Endodermal cell (in vitro differentiated cells): ENCODE measurements at regions not wholly inside any gene's neighbourhood (a gene's known extent, or its start where the extent isn't known, plus 50 kb on each side); places are given as distances from the start of the nearest gene placed in this dataset.

Experiments used
- DNase-seq: peaks from one replicate; pipeline ENCODE4 v3.0.0-alpha.2; 2017
- H3K27ac ChIP-seq: 2 replicates; pipeline ENCODE4 v1.5.1; 2013; ENCODE audit warnings: mild to moderate bottlenecking, low read depth, low read length, moderate library complexity
- H3K27me3 ChIP-seq: 2 replicates; pipeline ENCODE4 v1.6.1; 2013; ENCODE audit warnings: mild to moderate bottlenecking, low read length, moderate library complexity; ENCODE audit not compliant: insufficient read depth, control insufficient read depth, poor library complexity, severe bottlenecking
- H3K36me3 ChIP-seq: 2 replicates; pipeline ENCODE4 v1.7.0; 2013; ENCODE audit warnings: mild to moderate bottlenecking, low read length, moderate library complexity; ENCODE audit not compliant: control insufficient read depth, insufficient read depth
- H3K4me1 ChIP-seq: one replicate; pipeline ENCODE4 v1.7.0; 2013; ENCODE audit warnings: low read length; ENCODE audit not compliant: control insufficient read depth, insufficient read depth
- H3K4me3 ChIP-seq: 2 replicates; pipeline ENCODE4 v1.5.1; 2013; ENCODE audit warnings: mild to moderate bottlenecking, low read length, moderate library complexity
- H3K9ac ChIP-seq: 2 replicates; pipeline ENCODE4 v1.6.1; 2013; ENCODE audit warnings: mild to moderate bottlenecking, low read length, moderate library complexity; ENCODE audit not compliant: poor library complexity, severe bottlenecking; ENCODE audit errors: extremely low read depth
- H3K9me3 ChIP-seq: 2 replicates; pipeline ENCODE4 v1.6.1; 2013; ENCODE audit warnings: mild to moderate bottlenecking, low read length, moderate library complexity; ENCODE audit not compliant: control insufficient read depth
- H3K27ac Mint-ChIP-seq: 2 replicates; pipeline ENCODE4 v1.8.0; 2020; ENCODE audit warnings: mixed read lengths
- H3K27me3 Mint-ChIP-seq: 2 replicates; pipeline ENCODE4 v1.8.0; 2021; ENCODE audit warnings: mild to moderate bottlenecking, mixed read lengths; ENCODE audit not compliant: insufficient read depth
- H3K36me3 Mint-ChIP-seq: 2 replicates; pipeline ENCODE4 v1.8.0; 2020; ENCODE audit warnings: low read depth, mixed read lengths
- H3K4me1 Mint-ChIP-seq: 2 replicates; pipeline ENCODE4 v1.8.0; 2020; ENCODE audit warnings: mixed read lengths
- H3K4me3 Mint-ChIP-seq: 2 replicates; pipeline ENCODE4 v1.8.0; 2020; ENCODE audit warnings: mild to moderate bottlenecking, moderate library complexity, mixed read lengths
- H3K9me3 Mint-ChIP-seq: 2 replicates; pipeline ENCODE4 v1.8.0; 2020; ENCODE audit warnings: mild to moderate bottlenecking, mixed read lengths
- WGBS, 2 experiments: methylation state at CpG; one replicate each; pipeline versions ENCODE4 v1.1.5 to v1.1.7; 2013; ENCODE audit warnings: missing lambda C conversion rate in 2 of 2, mixed read lengths in 1 of 2; ENCODE audit not compliant: insufficient coverage in 1 of 2, insufficient read length in 1 of 2; 5-methylcytosine and 5-hydroxymethylcytosine counted together
- TF ChIP-seq, protein P1 (sequence below): fragments of 200-600 bp; sonication (generic); conservative IDR thresholded peaks from 2 replicates; pipeline ENCODE4 v1.5.0; 2021; ENCODE audit warnings: antibody characterized with exemption, mild to moderate bottlenecking

DNA sequence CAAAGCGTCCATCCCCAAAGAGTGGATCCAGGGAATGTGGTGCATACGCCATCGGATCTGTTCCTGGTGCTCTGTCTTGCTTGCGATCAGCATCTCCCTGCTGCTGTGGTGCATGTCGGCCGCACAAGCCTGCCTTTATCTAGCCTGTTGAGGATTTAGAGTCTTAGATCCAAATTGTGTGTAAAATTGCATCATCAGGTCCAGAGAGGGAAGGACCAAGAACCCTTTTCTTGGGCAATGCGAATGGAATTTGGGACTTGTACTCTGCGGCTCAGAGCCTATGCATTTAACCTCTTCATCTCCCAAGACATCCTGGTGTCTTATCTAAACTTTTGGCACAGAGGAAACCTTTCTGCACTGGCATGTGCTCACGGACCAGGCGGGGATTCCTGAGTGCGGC is 1238.7 kb downstream of the TBC1D22A start:
- H3K36me3 Mint-ChIP-seq: no peaks in the 10 kb centered on the region
- H3K27ac Mint-ChIP-seq: no peak overlapping the region
- no peak for DNase-seq
- H3K9me3 Mint-ChIP-seq: peaks cover 24% of the 10 kb centered on the region
- H3K4me3 ChIP-seq: no peak overlapping the region
- H3K36me3 ChIP-seq: no peaks in the 10 kb centered on the region
- H3K4me1 ChIP-seq: no peaks in the 10 kb centered on the region
- H3K27me3 Mint-ChIP-seq: no peaks in the 10 kb centered on the region
- TF ChIP-seq, protein P1, sequence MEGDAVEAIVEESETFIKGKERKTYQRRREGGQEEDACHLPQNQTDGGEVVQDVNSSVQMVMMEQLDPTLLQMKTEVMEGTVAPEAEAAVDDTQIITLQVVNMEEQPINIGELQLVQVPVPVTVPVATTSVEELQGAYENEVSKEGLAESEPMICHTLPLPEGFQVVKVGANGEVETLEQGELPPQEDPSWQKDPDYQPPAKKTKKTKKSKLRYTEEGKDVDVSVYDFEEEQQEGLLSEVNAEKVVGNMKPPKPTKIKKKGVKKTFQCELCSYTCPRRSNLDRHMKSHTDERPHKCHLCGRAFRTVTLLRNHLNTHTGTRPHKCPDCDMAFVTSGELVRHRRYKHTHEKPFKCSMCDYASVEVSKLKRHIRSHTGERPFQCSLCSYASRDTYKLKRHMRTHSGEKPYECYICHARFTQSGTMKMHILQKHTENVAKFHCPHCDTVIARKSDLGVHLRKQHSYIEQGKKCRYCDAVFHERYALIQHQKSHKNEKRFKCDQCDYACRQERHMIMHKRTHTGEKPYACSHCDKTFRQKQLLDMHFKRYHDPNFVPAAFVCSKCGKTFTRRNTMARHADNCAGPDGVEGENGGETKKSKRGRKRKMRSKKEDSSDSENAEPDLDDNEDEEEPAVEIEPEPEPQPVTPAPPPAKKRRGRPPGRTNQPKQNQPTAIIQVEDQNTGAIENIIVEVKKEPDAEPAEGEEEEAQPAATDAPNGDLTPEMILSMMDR: no peak
- WGBS, 2 experiments: 85 to 92% methylated on average over 8 to 11 of the region's 11 CpGs
- H3K27me3 ChIP-seq: no peaks in the 10 kb centered on the region
- H3K9me3 ChIP-seq: peaks cover 7% of the 10 kb centered on the region
- peaks cover 11% of the 10 kb centered on the region for H3K4me1 Mint-ChIP-seq
- no peak overlapping the region for H3K9ac ChIP-seq
- no peak overlapping the region for H3K27ac ChIP-seq
- H3K4me3 Mint-ChIP-seq: no peak overlapping the region

DNA sequence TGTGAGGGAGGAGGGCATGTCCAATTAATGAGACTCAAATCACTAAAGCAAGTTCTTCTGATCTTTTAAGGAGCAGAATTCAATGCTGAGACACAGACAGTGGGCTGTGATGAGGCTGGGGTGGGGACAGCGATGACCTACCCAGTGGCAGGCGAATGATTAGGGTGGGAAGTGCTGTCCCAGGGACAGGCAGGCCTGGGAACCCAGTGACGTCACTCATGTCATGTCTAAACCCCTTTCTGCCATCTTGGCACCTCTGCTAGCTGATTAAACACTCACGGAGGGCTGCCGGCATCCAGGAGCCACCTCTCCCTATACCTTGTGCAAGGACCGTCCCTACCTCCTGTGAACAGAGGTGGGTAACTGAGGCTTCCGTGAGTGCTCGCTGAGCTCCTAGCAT is 1235.2 kb downstream of the TBC1D22A start:
- Histone ChIP-seq H3K4me3 (no peak overlapping the region), H3K9me3 (peaks cover 7% of the 10 kb centered on the region), H3K9ac (no peak overlapping the region), H3K36me3 (no peaks in the 10 kb centered on the region), H3K27ac (no peak overlapping the region), H3K4me1 (no peaks in the 10 kb centered on the region), H3K27me3 (no peaks in the 10 kb centered on the region)
- no peak overlapping the region for H3K4me3 Mint-ChIP-seq
- peaks cover 12% of the 10 kb centered on the region for H3K4me1 Mint-ChIP-seq
- WGBS, 2 experiments: 88 to 90% methylated on average over 8 of the region's 8 CpGs
- no peaks in the 10 kb centered on the region for H3K27me3 Mint-ChIP-seq
- TF ChIP-seq, protein P1: no peak
- H3K27ac Mint-ChIP-seq: peak overlapping the region; percentile 56
- peaks cover 24% of the 10 kb centered on the region for H3K9me3 Mint-ChIP-seq
- DNase-seq: no peak
- no peaks in the 10 kb centered on the region for H3K36me3 Mint-ChIP-seq

DNA sequence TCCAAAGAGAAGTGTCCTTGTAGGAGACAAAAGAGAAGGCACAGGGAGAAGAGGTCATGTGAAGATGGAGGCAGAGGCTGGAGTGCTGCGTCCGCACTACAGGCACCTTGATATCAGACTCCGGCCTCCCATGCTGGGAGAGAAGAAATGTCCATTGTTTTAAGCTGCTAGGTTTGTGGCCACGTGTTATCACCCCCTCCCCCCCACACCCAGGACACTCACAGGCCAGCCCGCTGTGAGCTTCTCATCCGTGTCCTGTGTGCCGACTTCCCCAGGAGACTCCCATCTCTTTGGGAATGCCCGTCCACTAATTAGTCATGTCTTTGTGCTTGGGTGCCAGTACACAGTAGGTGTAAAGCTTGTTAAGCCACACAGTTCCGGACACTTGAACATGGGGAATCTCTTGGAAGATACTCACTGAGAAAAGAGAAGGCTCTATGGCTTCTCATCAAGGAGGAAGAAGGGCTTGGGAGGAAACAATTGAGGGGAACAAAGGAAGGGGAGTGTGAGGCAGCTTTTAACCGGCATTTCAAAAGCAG is 1234.7 kb downstream of the TBC1D22A start:
- H3K9me3 ChIP-seq: peaks cover 7% of the 10 kb centered on the region
- DNase-seq: peak; percentile 71
- no peak overlapping the region for H3K9ac ChIP-seq
- H3K9me3 Mint-ChIP-seq: peaks cover 27% of the 10 kb centered on the region
- no peaks in the 10 kb centered on the region for H3K36me3 Mint-ChIP-seq
- WGBS, 2 experiments: 72 to 84% methylated on average over 2 to 10 of the region's 10 CpGs
- no peaks in the 10 kb centered on the region for H3K4me1 ChIP-seq
- H3K4me3 ChIP-seq: no peak overlapping the region
- TF ChIP-seq, protein P1: no peak
- H3K27ac ChIP-seq: no peak overlapping the region
- no peaks in the 10 kb centered on the region for H3K27me3 Mint-ChIP-seq
- H3K27me3 ChIP-seq: no peaks in the 10 kb centered on the region
- H3K36me3 ChIP-seq: no peaks in the 10 kb centered on the region
- H3K27ac Mint-ChIP-seq: peak overlapping the region; percentile 56
- H3K4me3 Mint-ChIP-seq: no peak overlapping the region
- H3K4me1 Mint-ChIP-seq: peaks cover 12% of the 10 kb centered on the region
